Stimulated activated CD8-positive, alpha-beta memory T cell treated with anti-CD3 and anti-CD28 coated beads, Interleukin-2, amount 100 ng/mL, for 1 hour (primary cell): ENCODE measurements at regions not wholly inside any gene's neighbourhood (a gene's known extent, or its start where the extent isn't known, plus 50 kb on each side); places are given as distances from the start of the nearest gene placed in this dataset.
"Not testable (repeated sequence)": the region's sequence is repeated elsewhere in the genome, so short reads cannot be mapped to it uniquely, and the experiment has no call there.

ENCODE experiments used
- DNase-seq, 2 donors: peaks; one replicate each; pipeline ENCODE4 v3.0.0-alpha.2; 2020; ENCODE audit warnings: low read depth in 2 of 2

DNA sequence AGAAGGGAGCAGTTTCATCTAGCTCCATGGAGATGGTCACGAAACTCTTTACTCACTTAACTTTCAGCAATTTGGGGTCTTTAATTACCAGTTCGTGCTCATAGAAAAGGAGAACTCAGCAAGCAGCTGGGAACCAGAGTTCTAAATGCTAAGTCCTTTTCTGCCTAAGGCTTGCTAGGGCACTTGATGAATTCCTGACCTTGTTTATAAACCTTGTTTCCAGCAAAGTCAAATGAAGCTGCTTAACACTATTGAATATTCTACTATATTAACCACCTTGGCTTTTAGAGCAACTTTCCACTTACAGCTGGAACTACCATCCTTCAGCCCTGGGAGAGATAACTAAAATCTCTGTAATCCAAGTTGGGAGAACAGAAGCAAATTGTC is 79.5 kb upstream of the TSC22D2 start:
- DNase-seq = no peak

DNA sequence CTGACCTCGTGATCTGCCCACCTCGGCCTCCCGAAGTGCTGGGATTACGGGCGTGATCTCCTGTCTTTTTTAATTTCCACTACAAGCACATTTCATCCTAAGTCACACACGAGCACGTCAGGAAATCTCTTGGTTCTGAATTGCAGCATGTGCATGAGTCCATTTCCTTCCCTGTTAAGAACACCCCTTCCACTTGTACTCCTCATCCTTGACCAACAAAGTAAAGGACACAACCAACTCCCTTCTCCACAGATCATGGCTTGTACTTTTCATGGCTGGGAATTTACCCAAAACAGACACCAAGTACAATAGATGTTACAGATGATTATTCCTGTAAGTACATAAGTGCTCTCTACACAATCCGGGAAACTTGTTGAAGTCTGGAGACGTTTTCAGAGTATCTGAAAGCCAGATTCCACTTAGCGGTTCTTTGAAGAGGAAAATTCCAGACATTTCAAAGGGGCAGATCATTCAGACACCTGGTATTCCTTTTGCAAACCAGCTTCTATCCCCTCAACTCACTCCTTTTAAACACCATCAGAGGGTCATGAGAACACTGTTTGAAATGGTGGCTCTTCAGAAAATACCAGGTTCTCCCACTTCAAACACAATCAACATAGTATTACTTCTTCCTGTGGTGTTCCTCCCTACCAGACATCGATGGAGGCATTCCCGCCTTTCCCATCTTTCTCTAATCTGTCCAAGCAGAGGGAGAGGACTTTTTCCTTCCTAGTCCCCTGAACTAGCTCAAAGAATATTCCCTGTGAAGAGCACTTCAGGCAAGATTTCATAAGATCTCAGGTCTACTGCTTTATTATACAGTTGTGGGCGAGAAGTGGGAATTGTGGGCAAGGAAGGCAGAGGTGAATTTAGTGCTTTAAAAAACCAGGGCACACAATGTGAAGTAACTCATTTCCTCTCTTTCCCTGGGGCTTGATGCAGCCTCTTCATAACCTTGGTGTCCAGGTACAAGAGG is 80.1 kb upstream of the TSC22D2 start:
- DNase-seq = no peak

GRCh38 chr3:150324788-150325187 is 83.3 kb upstream of the TSC22D2 start:
- DNase-seq = no peak

DNA sequence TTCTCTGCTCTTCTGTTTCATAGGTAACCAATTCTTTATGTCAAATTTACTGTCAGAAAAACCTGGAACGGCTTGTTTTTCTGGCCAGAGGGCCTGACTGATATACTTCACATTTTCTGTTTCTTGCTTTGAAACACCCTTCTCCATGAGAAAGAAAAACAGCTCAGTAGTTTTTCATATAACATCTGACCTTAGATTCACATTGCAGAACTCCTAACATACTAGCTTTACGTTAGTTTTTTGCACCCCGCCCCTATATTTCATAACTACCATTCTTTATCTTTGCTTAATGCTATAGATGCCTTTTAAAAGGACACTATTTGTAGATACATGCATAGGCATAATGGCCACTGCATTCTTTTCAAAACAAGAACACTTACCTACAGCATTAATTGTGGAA is 83.9 kb upstream of the TSC22D2 start:
- DNase-seq = no peak

DNA sequence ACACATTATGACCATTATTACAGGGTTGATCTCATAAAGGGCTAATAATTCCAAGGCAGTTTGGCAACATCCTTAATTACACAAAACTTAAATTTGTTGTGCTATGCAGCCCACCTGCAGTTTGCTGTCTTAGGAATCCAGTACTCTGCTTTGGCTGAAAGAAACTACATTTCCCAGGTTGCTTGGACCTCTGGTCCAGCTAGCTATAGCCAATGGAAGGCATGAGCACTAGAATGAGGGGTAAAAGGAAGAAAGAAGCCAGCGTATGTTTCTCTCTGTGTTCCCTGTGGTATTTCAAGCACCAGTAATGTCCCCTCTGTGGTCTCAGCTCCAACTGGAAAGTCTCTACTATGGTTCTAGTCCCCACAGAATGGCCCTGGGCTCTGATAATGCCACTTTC is 84.3 kb upstream of the TSC22D2 start:
- no peak for DNase-seq

- DNase-seq = not testable (repeated sequence)
These were observed 85.0 kb upstream of the TSC22D2 start for GRCh38 chr3:150323091-150323490.

DNA sequence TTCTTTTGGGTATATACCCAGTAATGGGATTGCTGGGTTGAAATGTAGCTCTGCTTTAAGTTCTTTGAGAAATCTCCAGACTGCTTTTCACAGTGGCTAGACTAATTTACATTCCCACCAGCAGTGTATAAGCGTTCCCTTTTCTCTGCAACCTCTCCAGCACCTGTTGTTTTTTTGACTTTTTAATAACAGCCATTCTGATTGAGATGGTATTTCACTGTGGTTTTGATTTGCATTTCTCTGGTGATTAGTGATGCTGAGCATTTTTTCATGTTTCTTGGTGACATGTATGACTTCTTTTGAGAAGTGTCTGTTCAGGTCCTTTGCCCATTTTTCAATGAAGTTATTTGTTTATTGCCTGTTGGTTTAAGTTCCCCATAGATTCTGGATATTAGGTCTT is 87.1 kb upstream of the TSC22D2 start:
- DNase-seq = not testable (repeated sequence)

GRCh38 chr3:150319900-150320299 is 88.2 kb upstream of the TSC22D2 start:
- DNase-seq = no peak

GRCh38 chr3:150317469-150317868 is 90.6 kb upstream of the TSC22D2 start:
- DNase-seq = no peak

DNA sequence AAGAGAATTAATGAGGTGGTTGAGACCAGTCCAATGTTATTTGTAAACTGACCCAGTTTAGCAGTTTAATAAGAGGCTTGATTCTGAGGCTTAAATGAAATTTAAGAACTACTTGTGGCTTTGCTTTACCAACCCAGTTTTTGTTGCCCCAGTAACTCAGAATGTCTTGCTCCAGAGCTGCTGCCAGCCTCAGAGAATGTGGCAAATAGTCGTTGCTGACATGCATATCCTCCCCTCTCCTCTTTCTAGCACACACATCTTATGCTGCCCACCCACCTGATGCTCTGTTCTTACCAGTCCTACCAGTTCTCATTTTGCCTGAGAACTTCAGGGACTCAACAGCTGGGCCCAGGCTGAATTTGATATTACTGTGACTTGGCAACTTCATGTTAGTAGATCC is 92.4 kb upstream of the TSC22D2 start:
- no peak for DNase-seq

DNA sequence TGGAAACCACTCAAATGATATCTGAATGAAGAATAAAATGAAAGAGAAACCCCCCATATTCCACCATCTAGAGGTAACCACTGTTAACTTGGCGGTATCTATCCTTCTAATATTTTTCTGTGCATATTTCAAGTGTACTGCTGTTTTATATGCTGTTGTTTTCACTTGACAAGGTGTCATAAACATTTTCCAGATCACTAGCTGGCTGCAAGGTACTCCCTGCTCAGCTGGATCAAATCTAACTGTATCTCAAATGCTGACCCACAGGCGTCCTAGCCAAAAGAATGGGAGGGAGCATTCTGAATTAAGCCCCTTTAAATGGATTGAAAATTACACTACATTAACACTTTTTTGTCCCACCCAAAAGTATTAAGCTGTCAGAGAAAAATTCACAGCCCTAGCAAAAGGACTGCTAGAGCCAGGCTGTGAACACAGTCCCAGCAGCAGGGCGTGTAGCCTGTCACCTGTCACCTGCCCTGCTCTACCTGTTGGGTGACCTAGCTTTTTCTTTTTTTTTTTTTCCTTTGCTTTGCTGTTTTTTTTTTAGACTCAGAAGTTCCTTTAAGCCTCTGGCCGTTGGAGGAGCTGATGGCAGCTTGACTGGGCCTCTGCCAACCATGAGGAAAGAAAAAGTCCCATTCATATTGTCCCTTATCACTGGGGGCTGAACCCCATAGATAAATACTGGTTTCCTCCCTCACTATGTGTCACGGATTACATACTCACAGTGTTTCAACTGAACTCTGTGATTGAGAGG is 93.7 kb upstream of the TSC22D2 start:
- no peak for DNase-seq

DNA sequence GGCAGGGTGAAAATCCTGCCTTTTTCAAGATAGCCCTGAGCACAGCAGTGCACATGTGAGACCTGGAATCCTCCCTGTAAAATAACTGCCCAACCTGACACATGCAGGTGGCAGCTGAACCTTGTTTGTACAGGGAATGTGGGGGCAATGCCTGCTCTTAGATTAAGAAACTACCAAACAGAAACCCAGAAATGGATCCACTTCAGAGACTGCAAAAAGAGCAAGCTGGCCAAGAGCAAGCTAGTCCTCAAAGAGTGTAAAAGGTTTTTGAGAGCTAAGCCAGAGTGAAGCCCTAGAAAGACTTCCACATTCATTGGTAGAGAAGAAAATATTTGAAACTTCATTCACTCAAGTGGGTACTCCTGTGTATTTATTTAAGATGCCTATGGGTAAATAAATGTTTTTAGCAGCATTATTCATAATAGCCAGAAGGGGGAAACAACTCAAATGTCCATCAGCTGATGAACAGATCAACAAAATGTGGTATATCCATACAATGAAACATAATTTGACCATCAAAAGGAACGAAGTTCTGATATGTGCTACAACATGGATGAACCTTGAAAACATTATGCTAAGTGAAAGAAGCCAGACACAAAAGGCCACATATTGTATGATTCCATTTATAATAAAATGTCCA is 96.0 kb upstream of the TSC22D2 start:
- no peak for DNase-seq

DNA sequence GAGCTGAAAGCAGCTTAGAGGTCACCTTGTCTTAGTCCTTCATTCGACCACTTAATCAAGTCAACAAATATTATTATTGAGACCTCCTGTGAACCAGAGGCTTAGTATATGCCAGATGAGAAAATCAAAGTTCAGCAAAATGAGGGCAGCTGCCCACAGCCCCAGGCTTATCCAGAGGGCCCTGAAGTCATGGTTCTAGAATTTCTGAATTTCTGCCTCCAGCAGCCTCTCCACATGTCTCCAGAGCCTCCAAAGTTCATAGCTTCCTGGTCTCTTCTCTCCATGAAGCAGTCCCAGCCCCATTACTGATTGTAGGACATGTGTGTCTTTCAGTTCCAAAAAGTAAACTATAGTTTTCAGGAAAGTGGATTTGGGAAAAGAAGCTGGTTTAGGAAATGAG is 96.9 kb upstream of the TSC22D2 start:
- no peak for DNase-seq

DNA sequence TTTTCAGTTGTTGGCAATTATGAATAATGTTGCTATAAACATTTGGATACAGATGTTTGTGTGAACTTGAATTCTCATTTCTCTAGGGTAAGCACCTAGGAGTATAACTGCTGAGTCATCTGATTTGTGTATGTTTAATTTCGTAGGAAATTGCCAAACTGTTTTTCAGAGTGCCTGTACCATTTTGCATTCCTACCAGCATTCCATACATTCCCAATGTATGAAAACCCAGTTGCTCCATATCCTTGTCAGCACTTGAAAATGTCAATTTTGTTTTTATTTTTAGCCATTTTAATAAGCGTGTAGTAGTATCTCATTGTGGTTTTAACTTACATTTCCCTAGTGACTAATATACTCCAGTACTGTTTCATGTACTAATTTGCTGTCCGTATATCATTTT is 98.5 kb upstream of the TSC22D2 start:
- no peak for DNase-seq

GRCh38 chr3:150309257-150309542 is 98.9 kb upstream of the TSC22D2 start:
- DNase-seq = no peak

GRCh38 chr3:150308481-150309256 is 99.4 kb upstream of the TSC22D2 start:
- DNase-seq = no peak

GRCh38 chr3:150308037-150308319 is 100.1 kb upstream of the TSC22D2 start:
- no peak for DNase-seq

DNA sequence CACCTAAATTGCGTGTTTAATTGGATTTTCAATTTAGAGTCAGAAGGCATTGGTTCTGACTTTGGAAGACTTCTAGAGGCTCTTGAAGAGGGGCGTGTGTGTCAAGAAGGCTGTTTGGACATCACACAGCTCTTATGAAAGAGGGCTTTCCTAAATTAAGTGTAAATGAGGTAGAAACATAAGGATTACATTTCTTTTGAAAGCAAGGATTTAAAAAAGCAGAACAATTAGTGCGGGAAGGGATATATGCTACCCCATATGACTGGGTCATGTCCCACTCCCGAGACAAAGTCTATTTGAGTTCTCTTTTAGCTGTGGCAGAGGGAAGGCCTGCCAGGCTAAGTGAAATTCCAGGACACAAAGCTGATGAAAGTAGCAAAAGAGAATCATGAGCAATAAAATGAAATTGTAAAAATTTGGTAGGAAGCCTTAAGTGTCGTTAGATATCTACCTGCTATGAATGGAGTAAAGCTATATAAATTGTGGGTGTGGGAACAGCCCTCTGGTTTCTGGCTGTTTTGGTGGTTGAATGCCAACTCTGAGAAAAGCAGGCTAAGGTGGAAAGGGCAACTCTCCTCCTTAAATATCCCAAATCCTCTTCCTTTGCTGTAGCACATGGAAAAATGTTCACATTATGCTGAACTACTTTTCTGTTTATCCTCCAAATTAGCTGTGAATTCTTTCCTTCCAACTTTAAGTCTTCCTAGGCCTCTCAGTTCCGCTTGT is 100.6 kb upstream of the TSC22D2 start:
- DNase-seq = no peak

GRCh38 chr3:150306906-150307305 is 101.2 kb upstream of the TSC22D2 start:
- DNase-seq = no peak

DNA sequence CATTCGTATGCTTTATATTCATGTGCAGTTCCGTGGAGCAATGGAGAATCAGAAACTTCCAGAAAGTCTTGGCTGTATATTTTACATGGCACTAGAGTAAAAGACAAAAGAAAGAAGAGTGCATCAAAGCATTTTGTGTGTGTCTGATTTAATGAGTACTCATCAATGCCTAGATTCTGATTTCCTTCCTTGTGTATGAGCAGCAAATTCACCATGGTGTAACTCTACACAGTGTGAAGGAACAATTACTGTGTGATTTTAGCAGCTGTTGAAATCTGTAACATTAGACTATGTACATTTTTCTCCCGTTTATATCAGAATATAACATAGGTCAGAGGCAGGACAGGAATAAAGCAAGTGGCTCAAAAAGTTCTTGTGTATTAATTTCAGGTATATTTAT is 102.0 kb upstream of the TSC22D2 start:
- DNase-seq = no peak

DNA sequence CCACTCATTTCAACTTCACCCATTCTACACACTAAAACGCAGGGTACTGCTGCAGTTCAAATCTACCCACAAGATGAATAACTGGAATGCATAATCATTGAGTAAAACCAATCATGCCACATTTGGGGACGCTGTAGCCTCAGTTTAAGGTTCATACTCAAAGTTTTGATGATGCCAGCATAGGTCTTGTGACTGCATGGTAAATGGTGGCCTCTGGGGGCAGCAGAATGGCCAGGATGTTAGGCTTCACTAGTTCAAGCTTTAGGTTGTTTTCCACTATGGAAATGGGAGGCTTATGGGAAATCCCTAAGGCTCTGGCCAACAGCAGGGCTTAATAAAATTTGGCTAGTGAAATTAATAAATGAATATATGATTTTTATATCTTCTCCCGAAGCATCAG is 104.3 kb upstream of the TSC22D2 start:
- DNase-seq = no peak

DNA sequence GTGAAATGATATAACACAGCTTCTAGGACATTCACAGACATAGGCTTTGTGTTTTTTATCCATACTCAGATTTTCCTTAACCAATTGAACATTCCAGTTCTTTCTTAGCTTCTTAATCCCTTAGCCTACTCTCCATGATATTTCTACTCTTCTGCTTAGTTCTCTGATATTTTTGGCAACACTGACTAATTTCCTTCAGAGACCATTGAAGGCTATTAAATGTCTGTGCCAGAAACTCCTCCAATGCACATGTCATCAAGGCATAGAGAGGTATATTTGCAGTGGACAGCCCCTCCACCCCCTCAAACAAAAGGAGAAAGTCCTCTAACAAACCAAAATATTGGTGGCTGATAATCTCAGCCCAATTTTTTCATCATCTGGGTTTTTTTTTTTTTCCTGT is 105.9 kb upstream of the TSC22D2 start:
- DNase-seq = no peak
